A549 (cell line): ENCODE measurements at regions not wholly inside any gene's neighbourhood (a gene's known extent, or its start where the extent isn't known, plus 50 kb on each side); places are given as distances from the start of the nearest gene placed in this dataset.

Source experiments
- CTCF ChIP-seq: fragments of >200 bp; sonication (Bioruptor Twin); formaldehyde crosslinking; IDR thresholded peaks from 3 replicates; pipeline ENCODE4 v1.5.1; 2016
- KDM1A ChIP-seq: fragments of 200-600 bp; sonication (generic); IDR thresholded peaks from 2 replicates; pipeline ENCODE4 v1.6.1; 2016; ENCODE audit warnings: low read depth, mild to moderate bottlenecking
- MYC ChIP-seq: IDR thresholded peaks from 2 replicates; pipeline ENCODE4 v1.6.1; 2012; ENCODE audit warnings: mild to moderate bottlenecking, inconsistent platforms, low read length, improper control_type of control experiment, borderline replicate concordance
- USF2 ChIP-seq: fragments of 450-650 bp; IDR thresholded peaks from 2 replicates; pipeline ENCODE4 v1.6.1; 2014; ENCODE audit warnings: antibody characterized with exemption

- TF ChIP-seq USF2, result no peak
- TF ChIP-seq CTCF, result no peak
- no peak for TF ChIP-seq MYC
- TF ChIP-seq KDM1A, result no peak
Measured at GRCh38 chr6:48658915-48659314, 547.9 kb upstream of the PTCHD4 start.
